OCI-LY3 (cell line): ENCODE measurements at regions not wholly inside any gene's neighbourhood (a gene's known extent, or its start where the extent isn't known, plus 50 kb on each side); places are given as distances from the start of the nearest gene placed in this dataset.

ENCODE experiments used
- H2AFZ ChIP-seq: fragments of 200-600, 300-600 bp; shearing (Covaris generic); 2 replicates; pipeline ENCODE4 v1.6.0; 2014; ENCODE audit warnings: antibody characterized with exemption, low read depth, low read length
- H3K27ac ChIP-seq: fragments of 200-600, 300-600 bp; sonication (generic); 2 replicates; pipeline ENCODE4 v1.5.1; 2014; ENCODE audit warnings: mild to moderate bottlenecking, low read length, moderate library complexity, mixed read lengths
- H3K27me3 ChIP-seq: fragments of 200-600, 300-600 bp; sonication (generic); 2 replicates; pipeline ENCODE4 v1.6.1; 2014; ENCODE audit warnings: low read depth, low read length, mixed read lengths
- H3K36me3 ChIP-seq: fragments of 200-600, 300-600 bp; sonication (generic); replicated peaks from 2 replicates; pipeline ENCODE3; 2014; ENCODE audit warnings: low read depth, low read length, mixed read lengths
- H3K4me1 ChIP-seq: fragments of 300-600, 200-600 bp; sonication (generic); 2 replicates; pipeline ENCODE4 v1.6.1; 2014; ENCODE audit warnings: low read length, mixed read lengths
- H3K4me2 ChIP-seq: fragments of 200-600, 300-600 bp; sonication (generic); 2 replicates; pipeline ENCODE4 v1.6.1; 2014; ENCODE audit warnings: low read length, mixed read lengths
- H3K4me3 ChIP-seq: fragments of 300-600, 200-600 bp; sonication (generic); 2 replicates; pipeline ENCODE4 v1.5.1; 2014; ENCODE audit warnings: antibody characterized with exemption, mild to moderate bottlenecking, low read length, moderate library complexity
- H3K79me2 ChIP-seq: fragments of 300-600, 200-600 bp; shearing (Covaris generic); 2 replicates; pipeline ENCODE4 v1.6.1; 2014; ENCODE audit warnings: mild to moderate bottlenecking, low read length, mixed read lengths
- H3K9ac ChIP-seq: fragments of 300-600, 200-600 bp; shearing (Covaris generic); 2 replicates; pipeline ENCODE4 v1.6.0; 2014; ENCODE audit warnings: mild to moderate bottlenecking, low read length, moderate library complexity
- H3K9me3 ChIP-seq: fragments of 200-600, 300-600 bp; shearing (Covaris generic); 2 replicates; pipeline ENCODE4 v1.6.1; 2014; ENCODE audit warnings: low read length, mixed read lengths; ENCODE audit not compliant: insufficient read depth
- H4K20me1 ChIP-seq: fragments of 200-600, 300-600 bp; sonication (generic); 2 replicates; pipeline ENCODE4 v1.6.1; 2016; ENCODE audit warnings: low read length, mixed read lengths; ENCODE audit not compliant: insufficient read depth
- CTCF ChIP-seq: fragments of 200-600, 300-600 bp; sonication (generic); IDR thresholded peaks from 2 replicates; pipeline ENCODE4 v1.5.1; 2014; ENCODE audit warnings: antibody characterized with exemption, low read length, low read depth
- EZH2phosphoT487 ChIP-seq: fragments of 200-600 bp; shearing (Covaris generic); IDR thresholded peaks from 2 replicates; pipeline ENCODE4 v1.6.1; 2018; ENCODE audit warnings: antibody characterized with exemption, mixed run types, low read depth

GRCh38 chr14:96631030-96631429 is 128.8 kb downstream of the PAPOLA start:
- Histone ChIP-seq H3K9ac (no peak overlapping the region), H3K27ac (no peak overlapping the region), H3K4me1 (no peaks in the 10 kb centered on the region), H3K4me3 (no peak overlapping the region), H4K20me1 (no peaks in the 10 kb centered on the region), H3K4me2 (no peak overlapping the region), H3K79me2 (no peaks in the 10 kb centered on the region), H3K9me3 (no peaks in the 10 kb centered on the region), H3K36me3 (no peaks in the 10 kb centered on the region), H3K27me3 (no peaks in the 10 kb centered on the region), H2AFZ (no peak overlapping the region)
- no peak for TF ChIP-seq CTCF
- TF ChIP-seq EZH2phosphoT487 = no peak

- no peak overlapping the region for H3K4me3 ChIP-seq
- no peaks in the 10 kb centered on the region for H3K79me2 ChIP-seq
- H3K9ac ChIP-seq = no peak overlapping the region
- H3K9me3 ChIP-seq = no peaks in the 10 kb centered on the region
- no peak overlapping the region for H3K27ac ChIP-seq
- TF ChIP-seq CTCF (no peak), EZH2phosphoT487 (no peak)
- H3K4me1 ChIP-seq = no peaks in the 10 kb centered on the region
- no peaks in the 10 kb centered on the region for H4K20me1 ChIP-seq
- no peaks in the 10 kb centered on the region for H3K36me3 ChIP-seq
- no peaks in the 10 kb centered on the region for H3K27me3 ChIP-seq
- H2AFZ ChIP-seq = no peak overlapping the region
- no peak overlapping the region for H3K4me2 ChIP-seq
These were observed 129.6 kb downstream of the PAPOLA start for GRCh38 chr14:96631621-96632362.

GRCh38 chr14:96632363-96632758 is 130.2 kb downstream of the PAPOLA start:
- H3K27ac ChIP-seq = no peak overlapping the region
- no peaks in the 10 kb centered on the region for H3K36me3 ChIP-seq
- H3K79me2 ChIP-seq = no peaks in the 10 kb centered on the region

GRCh38 chr14:96633096-96633495 is 130.9 kb downstream of the PAPOLA start:
- Histone ChIP-seq H3K9ac (no peak overlapping the region), H3K4me1 (no peaks in the 10 kb centered on the region), H3K27ac (no peak overlapping the region), H3K36me3 (no peaks in the 10 kb centered on the region), H4K20me1 (no peaks in the 10 kb centered on the region), H3K9me3 (no peaks in the 10 kb centered on the region), H3K4me2 (no peak overlapping the region), H3K4me3 (no peak overlapping the region), H3K27me3 (no peaks in the 10 kb centered on the region), H2AFZ (no peak overlapping the region), H3K79me2 (no peaks in the 10 kb centered on the region)
- no peak for TF ChIP-seq CTCF
- TF ChIP-seq EZH2phosphoT487 = no peak

More at GRCh38 chr14:96632363-96632758, 130.2 kb downstream of the PAPOLA start:
- Histone ChIP-seq H2AFZ (no peak overlapping the region), H4K20me1 (no peaks in the 10 kb centered on the region), H3K27me3 (no peaks in the 10 kb centered on the region), H3K4me1 (no peaks in the 10 kb centered on the region), H3K4me3 (no peak overlapping the region), H3K9ac (no peak overlapping the region), H3K9me3 (no peaks in the 10 kb centered on the region), H3K4me2 (no peak overlapping the region)
- TF ChIP-seq EZH2phosphoT487 = no peak
- TF ChIP-seq CTCF = no peak
